K562 (cell line): ENCODE measurements at regions not wholly inside any gene's neighbourhood (a gene's known extent, or its start where the extent isn't known, plus 50 kb on each side); places are given as distances from the start of the nearest gene placed in this dataset.

Experiments
- ATAC-seq: fragments of 200-7000 bp; cut with Tn5 transposase; 3 replicates; pipeline ENCODE4 v1.9.1; 2020; ENCODE audit warnings: moderate library complexity
- BruUV-seq: library from RNA; stranded (reverse); fragments of 400-500 nt; replicated peaks from 2 replicates; lab custom pipeline; 2021; lab: Mats Ljungman, UMichigan
- CTCF ChIA-PET: fragments of 300-600 bp; formaldehyde crosslinking; extraction: SDS; loops from one replicate; lab custom pipeline; 2021; ENCODE audit warnings: low intra/inter-chr PET ratio; lab: Yijun Ruan, JAX
- POLR2A ChIA-PET: fragments of 300-600, 350-650 bp; sonication (Branson Sonifier 250); formaldehyde crosslinking; extraction: SDS; loops from one replicate; lab custom pipeline; 2021; ENCODE audit warnings: antibody characterized with exemption, inconsistent platforms; lab: Yijun Ruan, JAX
- DNase-seq, 4 experiments: peaks; one replicate each; pipeline versions ENCODE4 v3.0.0 to v3.0.0-alpha.2; 2011 to 2018; ENCODE audit warnings: low spot score in 3 of 4, mixed read lengths in 3 of 4; ENCODE audit errors: extremely low read depth in 1 of 4
- FAIRE-seq: peaks from 2 replicates; lab custom pipeline; 2011; peaks lifted over from hg19 to GRCh38; lab: Jason Lieb, UNC
- H2AFZ ChIP-seq: 2 replicates; pipeline ENCODE4 v1.6.0; 2011; ENCODE audit warnings: low read depth, low read length, control low read depth, inconsistent platforms
- H3K27ac ChIP-seq: fragments of 200-600 bp; 3 replicates; pipeline ENCODE4 v1.8.0; 2011; ENCODE audit warnings: low read depth, mild to moderate bottlenecking, control low read depth, inconsistent platforms, low read length, moderate library complexity, mixed read lengths; ENCODE audit errors: extremely low read depth
- H3K27me3 ChIP-seq, 2 experiments: fragments of 300-600 bp in 1 of 2; 2 replicates in 1 of 2; 3 replicates in 1 of 2; pipeline versions ENCODE4 v1.6.0 to v1.8.0; 2011; ENCODE audit warnings: inconsistent platforms in 2 of 2, low read length in 2 of 2, mild to moderate bottlenecking in 1 of 2, mixed read lengths in 1 of 2, moderate library complexity in 1 of 2; ENCODE audit not compliant: control insufficient read depth in 2 of 2, insufficient read depth in 2 of 2
- H3K36me3 ChIP-seq: fragments of 300-600 bp; 3 replicates; pipeline ENCODE4 v1.8.0; 2011; ENCODE audit warnings: mild to moderate bottlenecking, low read length, inconsistent platforms; ENCODE audit not compliant: control insufficient read depth, insufficient read depth
- H3K4me1 ChIP-seq, 2 experiments: fragments of 200-600 bp in 1 of 2; replicated peaks in 1 of 2; 2 replicates in 1 of 2; 3 replicates in 1 of 2; pipeline versions ENCODE4 v1.5.1 to v1.8.0; 2011; ENCODE audit warnings: inconsistent platforms in 2 of 2, low read length in 2 of 2, mild to moderate bottlenecking in 1 of 2, mixed read lengths in 1 of 2, moderate library complexity in 1 of 2; ENCODE audit not compliant: control insufficient read depth in 2 of 2, insufficient read depth in 2 of 2
- H3K4me2 ChIP-seq: 2 replicates; pipeline ENCODE4 v1.6.1; 2011; ENCODE audit warnings: low read length, control low read depth, inconsistent platforms, mixed read lengths; ENCODE audit not compliant: insufficient read depth
- H3K4me3 ChIP-seq: fragments of 200-600 bp; sonication (generic), shearing (Covaris generic); 2 replicates; pipeline ENCODE4 v1.5.1; 2016; ENCODE audit warnings: control low read depth, inconsistent platforms
- H3K79me2 ChIP-seq: fragments of 200-600 bp; 3 replicates; pipeline ENCODE4 v1.8.0; 2011; ENCODE audit warnings: low read length, inconsistent platforms; ENCODE audit not compliant: control insufficient read depth, insufficient read depth
- H3K9ac ChIP-seq, 2 experiments: 2 replicates each; pipeline versions ENCODE4 v1.6.0 to v1.6.1; 2011; ENCODE audit warnings: low read depth in 2 of 2, low read length in 2 of 2, control low read depth in 1 of 2, inconsistent platforms in 1 of 2, mild to moderate bottlenecking in 1 of 2, mixed read lengths in 1 of 2; ENCODE audit not compliant: insufficient read depth in 1 of 2
- H3K9me1 ChIP-seq: one replicate; pipeline ENCODE4 v1.6.0; 2011; ENCODE audit warnings: inconsistent platforms, mild to moderate bottlenecking, low read length, moderate library complexity; ENCODE audit not compliant: control insufficient read depth, insufficient read depth
- H3K9me3 ChIP-seq: replicated peaks from 2 replicates; pipeline ENCODE4 v1.5.1; 2011; ENCODE audit warnings: low read depth, low read length, inconsistent platforms; ENCODE audit not compliant: control insufficient read depth, insufficient read depth
- H4K20me1 ChIP-seq: replicated peaks from 2 replicates; pipeline ENCODE4 v1.6.1; 2011; ENCODE audit warnings: low read length, inconsistent platforms, mixed read lengths; ENCODE audit not compliant: control insufficient read depth, insufficient read depth
- AFF1 ChIP-seq, 2 experiments: fragments of 450-650 bp; IDR thresholded peaks; 2 replicates each; pipeline ENCODE4 v1.6.1; 2018; ENCODE audit warnings: mild to moderate bottlenecking in 2 of 2, low read depth in 1 of 2; ENCODE audit not compliant: partially characterized antibody in 2 of 2
- BACH1 ChIP-seq: fragments of 200-800 bp; sonication (Bioruptor generic); IDR thresholded peaks from 2 replicates; pipeline ENCODE4 v1.6.1; 2016; ENCODE audit warnings: missing genetic modification characterization, missing compliant biosample characterization
- CGGBP1 ChIP-seq: fragments of 250-450 bp; sonication (Bioruptor Pico); IDR thresholded peaks from 2 replicates; pipeline ENCODE4 v1.9.0; 2021; ENCODE audit warnings: mild to moderate bottlenecking
- HIVEP1 ChIP-seq: fragments of 250-450 bp; sonication (Bioruptor Pico); IDR thresholded peaks from 2 replicates; pipeline ENCODE4 v1.4.0; 2020; ENCODE audit warnings: mild to moderate bottlenecking
- ILK ChIP-seq: fragments of 450-650 bp; IDR thresholded peaks from 2 replicates; pipeline ENCODE4 v1.6.1; 2016; ENCODE audit warnings: missing genetic modification characterization, low read depth, mild to moderate bottlenecking, missing compliant biosample characterization, moderate library complexity, borderline replicate concordance
- KLF6 ChIP-seq: fragments of 250-450 bp; sonication (Bioruptor Pico); IDR thresholded peaks from 2 replicates; pipeline ENCODE4 v1.4.0; 2020; ENCODE audit warnings: mild to moderate bottlenecking, moderate library complexity, borderline replicate concordance
- TFAM ChIP-seq: fragments of 250-450 bp; sonication (Bioruptor Pico); conservative IDR thresholded peaks from 2 replicates; pipeline ENCODE4 v1.5.0; 2021; ENCODE audit warnings: mild to moderate bottlenecking, moderate library complexity
- TRIM24 ChIP-seq, 2 experiments: fragments of 450-650 bp; IDR thresholded peaks; 2 replicates each; pipeline ENCODE4 v1.6.1; 2016
- ZNF3 ChIP-seq: fragments of 250-450 bp; sonication (Bioruptor Pico); IDR thresholded peaks from 2 replicates; pipeline ENCODE4 v1.5.0; 2021; ENCODE audit warnings: mild to moderate bottlenecking, moderate library complexity
- WGBS: fragments of 100-300 bp; shearing (Covaris generic); methylation state at CpG from one replicate; pipeline ENCODE4 v1.1.6; 2016; ENCODE audit warnings: low coverage, mixed read lengths; ENCODE audit not compliant: insufficient coverage; ENCODE audit errors: missing lambda C conversion rate; 5-methylcytosine and 5-hydroxymethylcytosine counted together
- in situ Hi-C: fragments of 300-500 bp; cut with MboI; formaldehyde crosslinking; loops from 4 replicates; pipeline ENCODE4 v1.15.0; 2018; ENCODE audit warnings: inconsistent platforms, mixed read lengths
- intact Hi-C: fragments of 100-400 bp; cut with micrococcal nuclease; formaldehyde crosslinking; loops from 2 replicates; pipeline ENCODE4 v1.14.2; 2022

GRCh38 chr3:88810455-88810854 lies 297.0 kb upstream of the EPHA3 start (continued):
- TF ChIP-seq ZNF3 = no peak
- no peak for TF ChIP-seq CGGBP1 (CRISPR knock-in tag)
- no peak for TF ChIP-seq ILK (tag)
- no peak for TF ChIP-seq AFF1 (IDR thresholded peaks at IDR 0.05; ENCODE audit: low read depth in 1 of 2, partially characterized antibody in 2 of 2)
- TF ChIP-seq HIVEP1 (CRISPR knock-in tag) = no peak

- Histone ChIP-seq H3K4me1 (no peaks in the 10 kb centered on the region), H3K9ac (no peak overlapping the region), H3K79me2 (no peaks in the 10 kb centered on the region), H3K27ac (no peak overlapping the region), H3K9me1 (no peaks in the 10 kb centered on the region), H3K27me3 (no peaks in the 10 kb centered on the region), H3K4me3 (no peak overlapping the region), H4K20me1 (no peaks in the 10 kb centered on the region), H3K36me3 (no peaks in the 10 kb centered on the region), H3K9me3 (no peaks in the 10 kb centered on the region), H2AFZ (no peak overlapping the region), H3K4me2 (no peak overlapping the region)
- in situ Hi-C loops (no loop called here), intact Hi-C loops (no loop called here)
- no peak for FAIRE-seq
- TF ChIP-seq BACH1 = no peak
- TF ChIP-seq KLF6 (CRISPR knock-in tag) = no peak
- TF ChIP-seq TFAM (CRISPR knock-in tag) = no peak
- TF ChIP-seq TRIM24 (IDR thresholded peaks at IDR 0.05) = no peak
- no peak for TF ChIP-seq HIVEP1 (CRISPR knock-in tag)
- WGBS = 0% methylated on average over 1 of the region's 3 CpGs
- no peak for ATAC-seq
- CTCF ChIA-PET = no interaction called here
- DNase-seq = no peak
- BruUV-seq = no TSS peak
- POLR2A ChIA-PET = no interaction called here
These were observed 296.3 kb upstream of the EPHA3 start for GRCh38 chr3:88811096-88811495.
